Non-pigmented ciliary epithelial cell (primary cell): ENCODE measurements at regions not wholly inside any gene's neighbourhood (a gene's known extent, or its start where the extent isn't known, plus 50 kb on each side); places are given as distances from the start of the nearest gene placed in this dataset.

Experiments
- DNase-seq: peaks from one replicate; pipeline ENCODE4 v3.0.0-alpha.2; 2010; ENCODE audit warnings: low read depth

- DNase-seq, result no peak
Measured at GRCh38 chr9:7394002-7394774, 405.4 kb downstream of the DMAC1 start.

- no peak for DNase-seq
Measured at GRCh38 chr9:7392148-7392547, 407.4 kb downstream of the DMAC1 start.

GRCh38 chr9:7388755-7389154 is 410.8 kb downstream of the DMAC1 start:
- no peak for DNase-seq

- DNase-seq, result no peak
Measured at GRCh38 chr9:7387840-7388239, 411.7 kb downstream of the DMAC1 start.

- DNase-seq, result no peak
Measured at GRCh38 chr9:7382304-7382703, 417.3 kb downstream of the DMAC1 start.

GRCh38 chr9:7377489-7377888 is 422.1 kb downstream of the DMAC1 start:
- no peak for DNase-seq

GRCh38 chr9:7376833-7377232 is 422.7 kb downstream of the DMAC1 start:
- no peak for DNase-seq

- DNase-seq, result no peak
Measured at GRCh38 chr9:7376213-7376612, 423.4 kb downstream of the DMAC1 start.

GRCh38 chr9:7375013-7375511 is 424.5 kb downstream of the DMAC1 start:
- DNase-seq, result no peak

GRCh38 chr9:7370988-7371387 is 428.6 kb downstream of the DMAC1 start:
- DNase-seq, result no peak

- no peak for DNase-seq
Measured at GRCh38 chr9:7370381-7370780, 429.2 kb downstream of the DMAC1 start.

- DNase-seq, result no peak
Measured at GRCh38 chr9:7369384-7369821, 430.2 kb downstream of the DMAC1 start.

- peak; percentile 24 for DNase-seq
Measured at GRCh38 chr9:7368410-7369292, 430.9 kb downstream of the DMAC1 start.

- no peak for DNase-seq
Measured at GRCh38 chr9:7367726-7368125, 431.9 kb downstream of the DMAC1 start.

- no peak for DNase-seq
Measured at GRCh38 chr9:7366121-7366520, 433.5 kb downstream of the DMAC1 start.

- DNase-seq, result no peak
Measured at GRCh38 chr9:7363777-7364477, 435.7 kb downstream of the DMAC1 start.

GRCh38 chr9:7360513-7360912 is 439.1 kb downstream of the DMAC1 start:
- DNase-seq, result no peak

- DNase-seq, result no peak
Measured at GRCh38 chr9:7358876-7359275, 440.7 kb downstream of the DMAC1 start.

GRCh38 chr9:7354704-7355103 is 444.9 kb downstream of the DMAC1 start:
- DNase-seq, result no peak

GRCh38 chr9:7348692-7349091 is 450.9 kb downstream of the DMAC1 start:
- DNase-seq, result no peak

- no peak for DNase-seq
Measured at GRCh38 chr9:7347556-7347955, 452.0 kb downstream of the DMAC1 start.

- no peak for DNase-seq
Measured at GRCh38 chr9:7346144-7346543, 453.4 kb downstream of the DMAC1 start.
